Tibial artery (tissue), 4 donors: ENCODE measurements at regions not wholly inside any gene's neighbourhood (a gene's known extent, or its start where the extent isn't known, plus 50 kb on each side); places are given as distances from the start of the nearest gene placed in this dataset.

Source experiments
- DNase-seq, 2 donors: peaks; one replicate each; pipeline ENCODE4 v3.0.0-alpha.2; 2019
- H3K27ac ChIP-seq, 2 donors: fragments of 200-600 bp; sonication (generic) in 1 of 2; 1 replicate in 1 of 2; 2 replicates in 1 of 2; pipeline ENCODE4 v1.5.1; 2018 to 2019; ENCODE audit warnings: mild to moderate bottlenecking in 1 of 2
- H3K27me3 ChIP-seq, 2 donors: fragments of 200-600 bp; sonication (generic) in 1 of 2; one replicate each; pipeline versions ENCODE4 v1.5.1 to v1.6.0; 2016 to 2019
- H3K36me3 ChIP-seq, 3 donors: fragments of 200-600 bp; sonication (generic) in 2 of 3; one replicate each; pipeline ENCODE4 v1.5.1; 2016 to 2019; ENCODE audit warnings: mild to moderate bottlenecking in 2 of 3
- H3K4me1 ChIP-seq, 4 donors: fragments of 200-600 bp; sonication (generic) in 2 of 4; 1 replicate in 3 of 4; 2 replicates in 1 of 4; pipeline ENCODE4 v1.5.1; 2016 to 2019
- H3K4me3 ChIP-seq, 2 donors: fragments of 200-600 bp; sonication (generic) in 1 of 2; 1 replicate in 1 of 2; 2 replicates in 1 of 2; pipeline ENCODE4 v1.5.1; 2018 to 2019; ENCODE audit warnings: mild to moderate bottlenecking in 2 of 2
- H3K9me3 ChIP-seq, 3 donors: fragments of 200-600 bp; sonication (generic) in 1 of 3; one replicate each; pipeline ENCODE4 v1.5.1; 2016 to 2019
- intact Hi-C: fragments of 100-400 bp; cut with DNase I; formaldehyde crosslinking; loops from one replicate; pipeline ENCODE4 v1.15.0; 2023; ENCODE audit warnings: low total_unique reads
- TF ChIP-seq, protein P1 (sequence below), 2 experiments: fragments of 200-600 bp in 1 of 2; fragments of 450-650 bp in 1 of 2; IDR thresholded peaks; one replicate each; pipeline ENCODE4 v1.5.1; 2017 to 2019; ENCODE audit warnings: antibody characterized with exemption in 2 of 2, mild to moderate bottlenecking in 1 of 2, moderate library complexity in 1 of 2

- TF ChIP-seq, protein P1, sequence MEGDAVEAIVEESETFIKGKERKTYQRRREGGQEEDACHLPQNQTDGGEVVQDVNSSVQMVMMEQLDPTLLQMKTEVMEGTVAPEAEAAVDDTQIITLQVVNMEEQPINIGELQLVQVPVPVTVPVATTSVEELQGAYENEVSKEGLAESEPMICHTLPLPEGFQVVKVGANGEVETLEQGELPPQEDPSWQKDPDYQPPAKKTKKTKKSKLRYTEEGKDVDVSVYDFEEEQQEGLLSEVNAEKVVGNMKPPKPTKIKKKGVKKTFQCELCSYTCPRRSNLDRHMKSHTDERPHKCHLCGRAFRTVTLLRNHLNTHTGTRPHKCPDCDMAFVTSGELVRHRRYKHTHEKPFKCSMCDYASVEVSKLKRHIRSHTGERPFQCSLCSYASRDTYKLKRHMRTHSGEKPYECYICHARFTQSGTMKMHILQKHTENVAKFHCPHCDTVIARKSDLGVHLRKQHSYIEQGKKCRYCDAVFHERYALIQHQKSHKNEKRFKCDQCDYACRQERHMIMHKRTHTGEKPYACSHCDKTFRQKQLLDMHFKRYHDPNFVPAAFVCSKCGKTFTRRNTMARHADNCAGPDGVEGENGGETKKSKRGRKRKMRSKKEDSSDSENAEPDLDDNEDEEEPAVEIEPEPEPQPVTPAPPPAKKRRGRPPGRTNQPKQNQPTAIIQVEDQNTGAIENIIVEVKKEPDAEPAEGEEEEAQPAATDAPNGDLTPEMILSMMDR (IDR thresholded peaks at IDR 0.05) = no peak
- no peaks in the 10 kb centered on the region for H3K27me3 ChIP-seq
- no peaks in the 10 kb centered on the region for H3K36me3 ChIP-seq
- no peak overlapping the region for H3K4me3 ChIP-seq
- no peak overlapping the region for H3K27ac ChIP-seq
- intact Hi-C loops = no loop called here
- peaks cover 0 to 6% (median 0%) of the 10 kb centered on the region in 4 donors for H3K4me1 ChIP-seq
- H3K9me3 ChIP-seq = no peaks in the 10 kb centered on the region
- no peak for DNase-seq
Measured at GRCh38 chr13:40179445-40180281, 486.8 kb downstream of the FOXO1 start.

DNA sequence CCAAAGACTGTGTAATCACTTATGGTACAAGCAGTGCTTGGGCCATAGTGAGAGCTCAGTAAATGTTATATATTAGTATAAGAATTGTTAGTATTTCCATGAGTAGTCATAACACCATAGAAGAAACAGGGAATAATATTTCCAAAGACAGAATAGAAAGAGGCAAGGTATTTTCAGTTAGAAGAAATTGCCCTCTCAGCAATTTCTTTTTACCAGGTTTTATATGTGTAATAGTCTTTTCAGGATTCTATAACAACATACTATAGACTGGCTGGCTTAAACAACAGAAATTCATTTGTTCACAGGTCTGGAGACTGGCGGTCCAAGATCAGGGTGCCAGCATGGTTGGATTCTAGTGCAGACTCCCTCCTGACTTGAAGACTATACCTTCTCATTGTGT, 485.7 kb downstream of the FOXO1 start:
- no peaks in the 10 kb centered on the region for H3K27me3 ChIP-seq
- H3K4me1 ChIP-seq = peaks cover 0 to 16% (median 0%) of the 10 kb centered on the region in 4 donors
- no peaks in the 10 kb centered on the region for H3K9me3 ChIP-seq
- no peak overlapping the region for H3K27ac ChIP-seq
- no peak overlapping the region for H3K4me3 ChIP-seq
- TF ChIP-seq, protein P1 (IDR thresholded peaks at IDR 0.05) = no peak
- intact Hi-C loops = no loop called here
- DNase-seq = no peak
- no peaks in the 10 kb centered on the region for H3K36me3 ChIP-seq

DNA sequence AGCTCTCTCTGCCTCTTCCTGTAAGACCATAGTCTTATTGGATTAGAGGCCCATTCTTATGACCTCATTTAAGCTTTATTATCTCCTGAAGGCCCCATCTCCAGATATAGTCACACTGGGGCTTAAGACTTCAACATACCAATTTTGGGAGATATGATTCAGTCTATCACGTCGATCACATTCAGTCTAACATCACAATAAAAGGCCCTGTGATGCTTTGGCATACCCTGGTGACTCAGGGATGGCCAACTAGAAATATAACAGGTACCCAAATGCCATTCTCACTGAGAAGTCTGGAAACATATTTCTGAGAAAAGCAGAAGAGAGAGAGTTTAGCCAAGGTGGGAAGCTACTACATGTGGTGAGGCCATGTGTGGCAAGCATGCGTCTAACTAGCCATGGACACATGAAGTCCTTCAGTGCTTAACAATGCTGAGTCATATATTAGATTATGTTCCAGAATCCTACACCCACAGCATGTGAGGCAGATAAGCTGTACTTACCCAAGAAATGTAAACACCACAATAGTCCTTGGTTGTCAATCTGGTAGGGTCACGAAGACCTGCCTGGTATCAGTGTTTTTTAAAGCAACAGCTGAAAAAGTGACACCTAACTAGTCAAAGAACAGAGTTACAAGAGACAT, 485.1 kb downstream of the FOXO1 start:
- H3K4me3 ChIP-seq = no peak overlapping the region
- H3K9me3 ChIP-seq = no peaks in the 10 kb centered on the region
- TF ChIP-seq, protein P1 (IDR thresholded peaks at IDR 0.05) = no peak
- H3K27me3 ChIP-seq = no peaks in the 10 kb centered on the region
- H3K27ac ChIP-seq = no peak overlapping the region
- H3K36me3 ChIP-seq = no peaks in the 10 kb centered on the region
- peaks cover 0 to 16% (median 0%) of the 10 kb centered on the region in 4 donors for H3K4me1 ChIP-seq
- no peak for DNase-seq
- intact Hi-C loops = no loop called here

DNA sequence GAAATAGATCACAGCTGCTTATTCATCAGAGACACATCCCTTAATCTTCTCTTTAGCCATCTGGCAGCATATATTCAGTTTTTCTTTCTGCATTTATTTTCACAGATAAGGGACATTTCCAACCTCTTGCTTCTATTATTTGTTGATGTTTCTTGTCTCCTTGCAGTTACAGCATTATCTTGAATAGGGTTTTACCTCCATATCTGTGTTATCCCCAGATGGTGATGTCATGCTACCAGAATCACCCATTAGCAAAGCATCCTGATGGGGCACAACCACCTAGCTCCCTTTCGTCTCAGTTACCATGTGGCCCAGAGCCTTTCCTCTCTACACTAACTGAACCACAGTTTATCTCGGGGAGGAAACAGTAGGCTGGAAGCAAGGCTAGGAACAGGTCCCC, 483.9 kb downstream of the FOXO1 start:
- TF ChIP-seq, protein P1 (IDR thresholded peaks at IDR 0.05) = no peak
- Histone ChIP-seq H3K27ac (no peak overlapping the region), H3K4me1 (peaks cover 0 to 16% (median 0%) of the 10 kb centered on the region in 4 donors), H3K36me3 (no peaks in the 10 kb centered on the region), H3K9me3 (no peaks in the 10 kb centered on the region), H3K4me3 (no peak overlapping the region), H3K27me3 (no peaks in the 10 kb centered on the region)
- intact Hi-C loops = no loop called here
- DNase-seq = no peak

GRCh38 chr13:40185414-40185813, 481.0 kb downstream of the FOXO1 start:
- Histone ChIP-seq H3K36me3 (no peaks in the 10 kb centered on the region), H3K4me1 (peaks cover 0 to 26% (median 9%) of the 10 kb centered on the region in 4 donors), H3K4me3 (no peak overlapping the region), H3K27ac (peak overlapping the region; percentile 4 to 37), H3K9me3 (no peaks in the 10 kb centered on the region), H3K27me3 (no peaks in the 10 kb centered on the region)
- no peak for DNase-seq
- intact Hi-C loops = no loop called here
- TF ChIP-seq, protein P1 (IDR thresholded peaks at IDR 0.05) = no peak
